PFSK-1 (cell line): ENCODE measurements at regions not wholly inside any gene's neighbourhood (a gene's known extent, or its start where the extent isn't known, plus 50 kb on each side); places are given as distances from the start of the nearest gene placed in this dataset.

Experiments
- POLR2AphosphoS5 ChIP-seq: IDR thresholded peaks from 2 replicates; pipeline ENCODE4 v1.6.1; 2012; ENCODE audit warnings: low read depth, mild to moderate bottlenecking, control low read depth, low read length, moderate library complexity
- REST ChIP-seq, 2 experiments: IDR thresholded peaks; 2 replicates each; pipeline versions ENCODE4 v1.6.1 to v1.8.0; 2011 to 2012; ENCODE audit warnings: low read depth in 2 of 2, low read length in 2 of 2, control low read depth in 1 of 2, inconsistent platforms in 1 of 2, mild to moderate bottlenecking in 1 of 2, moderate library complexity in 1 of 2; ENCODE audit not compliant: insufficient read depth in 1 of 2

- no peak for TF ChIP-seq POLR2AphosphoS5
- no peak for TF ChIP-seq REST (IDR thresholded peaks at IDR 0.05; ENCODE audit: insufficient read depth in 1 of 2, low read depth in 2 of 2, low read length in 2 of 2)
Measured at GRCh38 chr2:54382601-54383000, 73.5 kb upstream of the SPTBN1 start.
